ENCODE measurements at regions not wholly inside any gene's neighbourhood (a gene's known extent, or its start where the extent isn't known, plus 50 kb on each side); places are given as distances from the start of the nearest gene placed in this dataset.

- TF ChIP-seq CTCF (conservative IDR thresholded peaks at IDR 0.05; ENCODE audit: low read depth, low read length): no peak
- no peak for TF ChIP-seq EZH2 (IDR thresholded peaks at IDR 0.05; ENCODE audit: borderline replicate concordance, low read depth, low read length, poor library complexity, severe bottlenecking)
Observed at GRCh38 chr17:22233382-22233781, 541.1 kb downstream of the KCNJ18 start.

All from A673 (cell line).